ENCODE measurements at regions not wholly inside any gene's neighbourhood (a gene's known extent, or its start where the extent isn't known, plus 50 kb on each side); places are given as distances from the start of the nearest gene placed in this dataset.
A peak's percentile ranks its signal among the peaks of the same experiment; 100 is the strongest.

GRCh38 chr1:114334297-114334696, 176.7 kb downstream of the TRIM33 start:
- Histone ChIP-seq H3K27me3 (no peaks in the 10 kb centered on the region), H3K9me3 (no peaks in the 10 kb centered on the region), H3K27ac (replicated peaks in 1 of 4) (no peak overlapping the region), H3K36me3 (no peaks in the 10 kb centered on the region), H3K4me1 (no peaks in the 10 kb centered on the region), H3K4me3 (no peak overlapping the region)
- TF ChIP-seq POLR2AphosphoS5 (IDR thresholded peaks at IDR 0.05) (no peak), POLR2A (IDR thresholded peaks at IDR 0.05; ENCODE audit: low read depth) (no peak), EP300 (IDR thresholded peaks at IDR 0.05) (no peak)
- peak; percentile 5 for DNase-seq (ENCODE audit: extremely low spot score)
- intact Hi-C loops (cut with DNase I), result no loop called here

DNA sequence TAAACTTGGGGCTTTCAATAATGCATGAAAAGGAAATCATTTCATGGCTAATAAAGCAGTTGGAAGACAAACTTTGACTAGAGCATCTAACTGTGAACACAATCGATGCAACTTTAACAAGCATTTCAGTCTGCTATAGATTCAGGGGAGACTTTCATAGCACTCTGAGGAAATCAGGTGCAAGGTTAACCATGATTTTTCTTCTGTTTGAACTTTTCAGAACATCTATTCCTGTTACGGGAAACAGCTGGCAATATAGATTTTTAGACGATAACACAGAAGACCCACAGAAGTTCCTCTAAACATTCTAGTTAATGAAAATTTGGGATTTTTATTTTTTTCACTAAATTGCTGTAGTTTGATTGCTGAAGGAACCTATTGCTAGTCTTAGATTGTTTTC, 177.3 kb downstream of the TRIM33 start:
- DNase-seq (ENCODE audit: extremely low spot score), result no peak
- H3K9me3 ChIP-seq, result no peaks in the 10 kb centered on the region
- WGBS, result 54% methylated on average over 3 of the region's 3 CpGs
- intact Hi-C loops (cut with DNase I), result no loop called here
- TF ChIP-seq EP300 (IDR thresholded peaks at IDR 0.05), result no peak
- TF ChIP-seq POLR2AphosphoS5 (IDR thresholded peaks at IDR 0.05), result no peak
- TF ChIP-seq POLR2A (IDR thresholded peaks at IDR 0.05; ENCODE audit: low read depth), result no peak
- no peak for TF ChIP-seq CTCF (IDR thresholded peaks at IDR 0.05)
- no peaks in the 10 kb centered on the region for H3K36me3 ChIP-seq
- H3K4me3 ChIP-seq, result no peak overlapping the region
- H3K4me1 ChIP-seq, result no peaks in the 10 kb centered on the region
- H3K27ac ChIP-seq (replicated peaks in 1 of 4), result no peak overlapping the region
- no peaks in the 10 kb centered on the region for H3K27me3 ChIP-seq

DNA sequence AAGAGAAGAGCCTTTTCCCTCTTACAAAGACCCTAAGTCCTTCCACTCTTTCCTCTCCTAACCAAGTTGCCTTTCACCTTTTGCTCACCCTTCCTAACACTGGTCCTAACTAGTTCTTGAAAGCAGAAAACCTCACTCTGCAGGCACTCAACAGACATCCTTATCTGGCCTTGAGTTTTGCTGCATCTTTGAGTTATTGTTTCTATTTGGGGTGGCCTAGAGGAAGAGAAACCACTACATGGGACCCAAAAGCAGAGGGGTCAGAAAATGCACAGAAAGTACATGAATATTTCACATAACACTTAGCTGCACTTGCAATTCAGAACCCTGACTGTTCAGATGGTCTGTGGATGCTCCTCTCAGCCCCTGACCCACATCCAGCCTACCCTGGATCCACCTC, 178.3 kb upstream of the SYT6 start:
- Histone ChIP-seq H3K27me3 (no peaks in the 10 kb centered on the region), H3K4me3 (no peak overlapping the region), H3K4me1 (no peaks in the 10 kb centered on the region), H3K27ac (replicated peaks in 1 of 4) (no peak overlapping the region), H3K9me3 (no peaks in the 10 kb centered on the region), H3K36me3 (no peaks in the 10 kb centered on the region)
- intact Hi-C loops (cut with DNase I), result no loop called here
- no peak for DNase-seq (ENCODE audit: extremely low spot score)
- TF ChIP-seq CTCF (IDR thresholded peaks at IDR 0.05) (no peak), POLR2AphosphoS5 (IDR thresholded peaks at IDR 0.05) (no peak), EP300 (IDR thresholded peaks at IDR 0.05) (no peak), POLR2A (IDR thresholded peaks at IDR 0.05; ENCODE audit: low read depth) (no peak)

- WGBS, result 76% methylated on average over 4 of the region's 4 CpGs
These were observed 176.8 kb upstream of the SYT6 start for GRCh38 chr1:114330451-114330983.

GRCh38 chr1:114328361-114328904, 174.8 kb upstream of the SYT6 start:
- DNase-seq (ENCODE audit: extremely low spot score), result peak; percentile 79
- no peaks in the 10 kb centered on the region for H3K36me3 ChIP-seq
- H3K4me1 ChIP-seq, result no peaks in the 10 kb centered on the region
- H3K27me3 ChIP-seq, result no peaks in the 10 kb centered on the region
- H3K9me3 ChIP-seq, result no peaks in the 10 kb centered on the region
- intact Hi-C loops (cut with DNase I), result no loop called here
- no peak overlapping the region for H3K27ac ChIP-seq (replicated peaks in 1 of 4)
- TF ChIP-seq POLR2AphosphoS5 (IDR thresholded peaks at IDR 0.05), result no peak
- TF ChIP-seq CTCF (IDR thresholded peaks at IDR 0.05), result no peak
- no peak for TF ChIP-seq POLR2A (IDR thresholded peaks at IDR 0.05; ENCODE audit: low read depth)
- TF ChIP-seq EP300 (IDR thresholded peaks at IDR 0.05), result no peak
- WGBS, result 75% methylated on average over 6 of the region's 7 CpGs
- H3K4me3 ChIP-seq, result no peak overlapping the region

More at GRCh38 chr1:114330451-114330983, 176.8 kb upstream of the SYT6 start:
- no peak overlapping the region for H3K27ac ChIP-seq (replicated peaks in 1 of 4)
- H3K27me3 ChIP-seq, result no peaks in the 10 kb centered on the region
- no peaks in the 10 kb centered on the region for H3K4me1 ChIP-seq
- H3K9me3 ChIP-seq, result no peaks in the 10 kb centered on the region
- H3K4me3 ChIP-seq, result no peak overlapping the region
- H3K36me3 ChIP-seq, result no peaks in the 10 kb centered on the region
- peak; percentile 87 for DNase-seq (ENCODE audit: extremely low spot score)
- intact Hi-C loops (cut with DNase I), result no loop called here
- TF ChIP-seq CTCF (IDR thresholded peaks at IDR 0.05) (no peak), POLR2A (IDR thresholded peaks at IDR 0.05; ENCODE audit: low read depth) (no peak), EP300 (IDR thresholded peaks at IDR 0.05) (no peak), POLR2AphosphoS5 (IDR thresholded peaks at IDR 0.05) (no peak)

All from esophagus muscularis mucosa (tissue), 4 donors.